Fibroblast of lung (primary cell): ENCODE measurements at regions not wholly inside any gene's neighbourhood (a gene's known extent, or its start where the extent isn't known, plus 50 kb on each side); places are given as distances from the start of the nearest gene placed in this dataset.

Experiments
- EZH2 ChIP-seq: IDR thresholded peaks from 2 replicates; pipeline ENCODE4 v1.5.1; 2012; ENCODE audit warnings: low read length, control low read depth, mild to moderate bottlenecking; ENCODE audit errors: missing control alignments
- TF ChIP-seq, protein P1 (sequence below), 2 donors: IDR thresholded peaks in 1 of 2; conservative IDR thresholded peaks in 1 of 2; 1 replicate in 1 of 2; 2 replicates in 1 of 2; pipeline ENCODE4 v1.5.1; 2011 to 2012; ENCODE audit warnings: low read length in 2 of 2, control low read depth in 1 of 2, inconsistent platforms in 1 of 2, low read depth in 1 of 2, mild to moderate bottlenecking in 1 of 2

DNA sequence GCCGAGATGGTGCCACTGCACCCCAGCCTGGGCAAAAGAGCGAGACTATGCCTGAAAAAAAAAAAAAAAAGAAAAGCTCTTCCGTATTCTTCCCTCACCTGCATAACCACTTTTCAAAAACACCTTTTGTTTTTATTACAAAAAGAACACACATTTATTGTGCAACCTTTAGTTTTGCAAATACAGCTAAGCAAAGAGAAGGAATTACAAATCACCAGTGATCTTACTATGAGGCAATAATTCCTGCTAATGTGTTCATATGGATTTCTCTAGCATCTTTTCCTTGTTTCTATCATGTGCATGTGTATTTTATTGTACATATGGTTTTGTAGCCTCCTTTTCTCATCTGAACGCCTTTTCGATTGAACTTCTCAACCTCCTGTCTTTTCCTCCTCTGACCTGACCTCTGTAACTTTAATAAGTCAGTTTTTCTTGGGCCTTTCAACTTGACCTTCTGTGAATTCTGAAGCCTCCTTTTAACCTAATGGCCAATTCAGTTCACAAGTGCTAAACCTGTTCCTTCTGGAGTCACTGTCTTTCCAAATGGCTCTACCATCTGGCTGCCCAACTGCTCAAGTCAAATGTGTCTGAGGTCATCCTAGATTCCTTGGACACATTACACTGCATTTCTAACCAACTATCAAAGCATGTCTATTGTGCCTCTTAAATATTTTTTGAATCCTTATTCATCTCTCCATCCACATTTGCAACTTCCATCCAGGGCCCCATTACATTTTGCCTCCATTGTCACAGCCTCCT lies 59.1 kb upstream of the DAPL1 start:
- TF ChIP-seq, protein P1, sequence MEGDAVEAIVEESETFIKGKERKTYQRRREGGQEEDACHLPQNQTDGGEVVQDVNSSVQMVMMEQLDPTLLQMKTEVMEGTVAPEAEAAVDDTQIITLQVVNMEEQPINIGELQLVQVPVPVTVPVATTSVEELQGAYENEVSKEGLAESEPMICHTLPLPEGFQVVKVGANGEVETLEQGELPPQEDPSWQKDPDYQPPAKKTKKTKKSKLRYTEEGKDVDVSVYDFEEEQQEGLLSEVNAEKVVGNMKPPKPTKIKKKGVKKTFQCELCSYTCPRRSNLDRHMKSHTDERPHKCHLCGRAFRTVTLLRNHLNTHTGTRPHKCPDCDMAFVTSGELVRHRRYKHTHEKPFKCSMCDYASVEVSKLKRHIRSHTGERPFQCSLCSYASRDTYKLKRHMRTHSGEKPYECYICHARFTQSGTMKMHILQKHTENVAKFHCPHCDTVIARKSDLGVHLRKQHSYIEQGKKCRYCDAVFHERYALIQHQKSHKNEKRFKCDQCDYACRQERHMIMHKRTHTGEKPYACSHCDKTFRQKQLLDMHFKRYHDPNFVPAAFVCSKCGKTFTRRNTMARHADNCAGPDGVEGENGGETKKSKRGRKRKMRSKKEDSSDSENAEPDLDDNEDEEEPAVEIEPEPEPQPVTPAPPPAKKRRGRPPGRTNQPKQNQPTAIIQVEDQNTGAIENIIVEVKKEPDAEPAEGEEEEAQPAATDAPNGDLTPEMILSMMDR (conservative IDR thresholded peaks at IDR 0.05 in 1 of 2, IDR thresholded peaks at IDR 0.05 in 1 of 2; ENCODE audit: low read depth in 1 of 2, low read length in 2 of 2), result no peak
- no peak for TF ChIP-seq EZH2
